ENCODE measurements at regions not wholly inside any gene's neighbourhood (a gene's known extent, or its start where the extent isn't known, plus 50 kb on each side); places are given as distances from the start of the nearest gene placed in this dataset.
"Not testable (repeated sequence)": the region's sequence is repeated elsewhere in the genome, so short reads cannot be mapped to it uniquely, and the experiment has no call there.

GRCh38 chr3:11914651-11915050, 68.0 kb upstream of the TAMM41 start:
- no peak for TF ChIP-seq CTCF (IDR thresholded peaks at IDR 0.05)
- H3K9me3 ChIP-seq, result no peaks in the 10 kb centered on the region
- no peaks in the 10 kb centered on the region for H3K36me3 ChIP-seq
- intact Hi-C loops (cut with DNase I), result no loop called here
- H3K27me3 ChIP-seq, result no peaks in the 10 kb centered on the region
- no peak overlapping the region for H3K27ac ChIP-seq
- no peak for DNase-seq (ENCODE audit: low spot score in 2 of 2)
- H3K4me1 ChIP-seq, result no peaks in the 10 kb centered on the region
- H3K4me3 ChIP-seq, result no peak overlapping the region

- TF ChIP-seq CTCF (IDR thresholded peaks at IDR 0.05), result no peak
- no peaks in the 10 kb centered on the region for H3K9me3 ChIP-seq
- no peak overlapping the region for H3K4me3 ChIP-seq
- no peak for DNase-seq (ENCODE audit: low spot score in 2 of 2)
- no peaks in the 10 kb centered on the region for H3K36me3 ChIP-seq
- no peaks in the 10 kb centered on the region for H3K4me1 ChIP-seq
- H3K27me3 ChIP-seq, result no peaks in the 10 kb centered on the region
- intact Hi-C loops (cut with DNase I), result no loop called here
- no peak overlapping the region for H3K27ac ChIP-seq
These were observed 69.1 kb upstream of the TAMM41 start for GRCh38 chr3:11915621-11916424.

GRCh38 chr3:11916425-11916762, 69.7 kb upstream of the TAMM41 start:
- H3K4me3 ChIP-seq; H3K36me3 ChIP-seq; DNase-seq (ENCODE audit: low spot score in 2 of 2); H3K9me3 ChIP-seq; H3K27me3 ChIP-seq; H3K4me1 ChIP-seq; H3K27ac ChIP-seq; intact Hi-C loops (cut with DNase I): not testable (repeated sequence)

GRCh38 chr3:11917051-11917450, 70.4 kb upstream of the TAMM41 start:
- H3K36me3 ChIP-seq, result no peaks in the 10 kb centered on the region
- H3K9me3 ChIP-seq, result no peaks in the 10 kb centered on the region
- intact Hi-C loops (cut with DNase I), result no loop called here
- H3K4me1 ChIP-seq, result no peaks in the 10 kb centered on the region
- no peak for TF ChIP-seq CTCF (IDR thresholded peaks at IDR 0.05)
- no peak overlapping the region for H3K4me3 ChIP-seq
- no peaks in the 10 kb centered on the region for H3K27me3 ChIP-seq
- DNase-seq (ENCODE audit: low spot score in 2 of 2), result no peak
- H3K27ac ChIP-seq, result no peak overlapping the region

- H3K27ac ChIP-seq, result no peak overlapping the region
- DNase-seq (ENCODE audit: low spot score in 2 of 2), result no peak
- no peak for TF ChIP-seq CTCF (IDR thresholded peaks at IDR 0.05)
- H3K27me3 ChIP-seq, result no peaks in the 10 kb centered on the region
- no peaks in the 10 kb centered on the region for H3K4me1 ChIP-seq
- H3K4me3 ChIP-seq, result no peak overlapping the region
- intact Hi-C loops (cut with DNase I), result no loop called here
- H3K36me3 ChIP-seq, result no peaks in the 10 kb centered on the region
- H3K9me3 ChIP-seq, result no peaks in the 10 kb centered on the region
These were observed 72.7 kb upstream of the TAMM41 start for GRCh38 chr3:11919390-11919789.

GRCh38 chr3:11924518-11924917, 77.8 kb upstream of the TAMM41 start:
- no peak for TF ChIP-seq CTCF (IDR thresholded peaks at IDR 0.05)
- H3K4me1 ChIP-seq, result no peaks in the 10 kb centered on the region
- intact Hi-C loops (cut with DNase I), result no loop called here
- no peak for DNase-seq (ENCODE audit: low spot score in 2 of 2)
- no peaks in the 10 kb centered on the region for H3K36me3 ChIP-seq
- H3K27ac ChIP-seq, result no peak overlapping the region
- no peaks in the 10 kb centered on the region for H3K27me3 ChIP-seq
- H3K4me3 ChIP-seq, result no peak overlapping the region
- no peaks in the 10 kb centered on the region for H3K9me3 ChIP-seq

All from ascending aorta (tissue), 2 donors.